Activated T-cell treated with anti-CD3 and anti-CD28 coated beads, Interleukin-2, amount 50 U/mL, for 4 hours (primary cell): ENCODE measurements at regions not wholly inside any gene's neighbourhood (a gene's known extent, or its start where the extent isn't known, plus 50 kb on each side); places are given as distances from the start of the nearest gene placed in this dataset.
"Not testable (repeated sequence)": the region's sequence is repeated elsewhere in the genome, so short reads cannot be mapped to it uniquely, and the experiment has no call there.

Experiments used
- ATAC-seq, 2 donors: fragments of 200-7000 bp; cut with Tn5 transposase; one replicate each; pipeline ENCODE4 v1.10.0; 2021
- DNase-seq: peaks from one replicate; pipeline ENCODE4 v3.0.0-alpha.2; 2020
- H3K27me3 Mint-ChIP-seq: one replicate; pipeline ENCODE4 v1.8.0; 2021; ENCODE audit warnings: low read depth, mixed read lengths
- H3K36me3 Mint-ChIP-seq: one replicate; pipeline ENCODE4 v1.8.0; 2022; ENCODE audit warnings: mixed read lengths; ENCODE audit not compliant: insufficient read depth
- H3K4me1 Mint-ChIP-seq: one replicate; pipeline ENCODE4 v1.8.0; 2021; ENCODE audit warnings: low read depth, mixed read lengths
- H3K4me3 Mint-ChIP-seq: one replicate; pipeline ENCODE4 v1.8.0; 2021; ENCODE audit warnings: mild to moderate bottlenecking, moderate library complexity, mixed read lengths
- H3K9me3 Mint-ChIP-seq: one replicate; pipeline ENCODE4 v1.8.0; 2021; ENCODE audit warnings: mixed read lengths

DNA sequence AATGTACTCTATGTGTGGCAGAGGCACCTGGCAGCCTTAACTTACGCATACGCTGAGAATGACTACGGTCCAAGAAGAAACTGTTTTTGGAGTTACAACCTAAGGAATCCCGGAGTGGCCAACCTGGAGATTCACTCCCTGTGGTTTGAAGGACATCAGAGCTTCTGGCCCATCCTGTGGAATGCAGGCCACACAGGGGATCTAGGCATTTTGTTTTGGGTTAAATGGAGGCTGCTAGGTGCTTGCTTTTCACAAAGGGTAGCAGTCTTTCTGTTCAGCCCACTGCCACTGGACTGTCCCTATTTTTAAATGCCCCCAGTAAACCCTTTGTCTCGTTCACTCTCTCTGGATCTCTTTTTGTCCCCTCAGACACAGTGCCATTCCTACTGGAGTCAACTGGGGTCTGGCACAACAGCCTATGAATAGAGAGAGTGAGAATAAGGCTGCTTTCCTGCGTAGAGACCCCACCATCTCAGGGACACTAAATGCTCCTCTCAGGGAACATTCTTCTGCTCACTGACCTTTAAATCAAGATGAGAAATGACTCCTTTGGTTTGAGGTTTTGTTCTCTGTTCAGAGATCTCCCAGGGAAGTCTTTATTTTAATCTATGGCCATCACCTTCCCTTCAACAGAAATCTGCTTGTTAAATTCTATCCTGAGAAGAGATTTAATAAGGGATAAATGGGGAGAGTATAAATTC lies 124.9 kb downstream of the B3GNT2 start:
- peaks cover 7% of the 10 kb centered on the region for H3K4me1 Mint-ChIP-seq
- H3K36me3 Mint-ChIP-seq, result no peaks in the 10 kb centered on the region
- DNase-seq, result no peak
- H3K9me3 Mint-ChIP-seq, result peaks cover 5% of the 10 kb centered on the region
- no peak overlapping the region for H3K4me3 Mint-ChIP-seq
- no peak for ATAC-seq
- no peaks in the 10 kb centered on the region for H3K27me3 Mint-ChIP-seq

DNA sequence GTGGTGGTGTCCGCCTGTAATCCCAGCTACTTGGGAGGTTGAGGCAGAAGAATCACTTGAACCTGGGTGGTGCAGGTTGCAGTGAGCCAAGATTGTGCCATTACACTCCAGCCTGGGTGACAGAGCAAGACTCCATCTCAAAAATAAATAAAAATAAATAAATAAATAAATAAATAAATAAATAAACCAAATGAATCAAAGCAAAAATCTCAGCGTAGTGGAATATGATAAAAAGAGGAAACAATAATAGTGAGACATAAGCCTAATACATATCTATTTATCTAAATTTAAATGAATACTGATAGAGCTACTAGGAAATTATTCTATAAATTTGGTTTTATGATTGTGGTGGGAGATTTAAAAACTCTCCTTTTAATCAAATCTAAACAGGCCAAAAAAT lies 124.2 kb downstream of the B3GNT2 start:
- H3K9me3 Mint-ChIP-seq, DNase-seq, ATAC-seq, H3K4me3 Mint-ChIP-seq, H3K4me1 Mint-ChIP-seq, H3K27me3 Mint-ChIP-seq, H3K36me3 Mint-ChIP-seq: not testable (repeated sequence)

DNA sequence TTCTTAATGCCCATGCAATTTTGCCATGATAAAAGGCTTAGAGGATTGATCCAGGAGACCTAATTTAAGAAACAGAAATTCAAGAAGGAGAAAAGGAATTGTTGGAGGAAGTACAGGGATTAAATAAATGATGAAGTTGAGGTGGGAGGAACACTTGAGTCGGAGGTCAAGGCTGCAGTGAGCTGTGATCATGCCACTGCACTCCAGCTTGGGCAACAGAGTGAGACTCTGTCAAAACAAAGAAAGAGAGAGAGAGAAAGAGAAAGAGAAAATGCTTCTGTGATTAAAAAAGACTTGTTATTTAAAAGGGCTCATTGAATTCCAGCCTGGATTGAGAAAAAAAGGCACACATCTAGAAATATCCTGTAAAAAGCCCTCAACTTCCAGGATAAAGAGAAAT lies 123.2 kb downstream of the B3GNT2 start:
- Mint-ChIP-seq H3K9me3 (no peaks in the 10 kb centered on the region), H3K4me1 (peaks cover 17% of the 10 kb centered on the region), H3K4me3 (no peak overlapping the region), H3K27me3 (no peaks in the 10 kb centered on the region), H3K36me3 (no peaks in the 10 kb centered on the region)
- ATAC-seq, result no peak
- no peak for DNase-seq

DNA sequence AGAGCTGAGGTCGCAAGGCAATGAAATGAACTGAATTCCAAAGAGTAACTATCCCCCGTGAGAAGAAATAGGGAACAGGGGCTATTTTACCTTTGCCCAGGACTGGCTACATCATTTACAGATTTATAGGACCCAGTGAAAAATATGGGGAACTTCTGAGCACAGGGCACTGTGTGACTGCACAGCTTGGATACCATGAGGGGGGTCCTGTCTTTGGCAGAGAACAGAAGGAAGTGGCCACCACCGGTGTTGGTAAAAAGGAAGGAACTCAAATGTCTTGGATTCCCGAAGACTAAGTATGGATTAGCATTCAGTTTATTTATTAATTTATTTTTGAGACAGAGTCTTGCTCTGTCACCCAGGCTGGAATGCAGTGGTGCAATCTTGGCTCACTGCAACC lies 119.6 kb downstream of the B3GNT2 start:
- H3K4me1 Mint-ChIP-seq, result peaks cover 24% of the 10 kb centered on the region
- H3K9me3 Mint-ChIP-seq, result no peaks in the 10 kb centered on the region
- H3K27me3 Mint-ChIP-seq, result no peaks in the 10 kb centered on the region
- no peak overlapping the region for H3K4me3 Mint-ChIP-seq
- ATAC-seq (no peak), DNase-seq (no peak)
- no peaks in the 10 kb centered on the region for H3K36me3 Mint-ChIP-seq

DNA sequence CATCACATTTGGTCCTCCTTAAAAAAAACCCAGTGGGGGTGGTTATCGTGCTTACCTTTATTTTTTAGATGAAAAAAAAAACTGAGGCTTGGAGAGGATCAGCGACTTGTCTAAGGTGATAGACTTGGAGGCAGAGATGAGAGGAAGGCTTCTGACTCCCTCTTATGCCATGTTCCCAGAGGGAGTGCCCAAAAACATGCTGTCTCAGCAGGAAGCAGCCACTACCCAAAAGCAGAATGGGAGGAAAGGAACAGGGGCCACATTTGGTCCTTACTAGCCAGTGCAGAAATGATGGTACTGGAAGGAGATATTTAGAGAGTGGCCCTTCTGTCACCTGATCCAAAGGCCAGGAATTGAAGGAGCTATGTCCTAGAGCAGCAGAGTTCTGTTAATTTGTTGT lies 118.4 kb downstream of the B3GNT2 start:
- DNase-seq (no peak), ATAC-seq (no peak)
- H3K4me3 Mint-ChIP-seq, result peak overlapping the region; percentile 38
- no peaks in the 10 kb centered on the region for H3K36me3 Mint-ChIP-seq
- no peaks in the 10 kb centered on the region for H3K27me3 Mint-ChIP-seq
- peaks cover 36% of the 10 kb centered on the region for H3K4me1 Mint-ChIP-seq
- no peaks in the 10 kb centered on the region for H3K9me3 Mint-ChIP-seq

DNA sequence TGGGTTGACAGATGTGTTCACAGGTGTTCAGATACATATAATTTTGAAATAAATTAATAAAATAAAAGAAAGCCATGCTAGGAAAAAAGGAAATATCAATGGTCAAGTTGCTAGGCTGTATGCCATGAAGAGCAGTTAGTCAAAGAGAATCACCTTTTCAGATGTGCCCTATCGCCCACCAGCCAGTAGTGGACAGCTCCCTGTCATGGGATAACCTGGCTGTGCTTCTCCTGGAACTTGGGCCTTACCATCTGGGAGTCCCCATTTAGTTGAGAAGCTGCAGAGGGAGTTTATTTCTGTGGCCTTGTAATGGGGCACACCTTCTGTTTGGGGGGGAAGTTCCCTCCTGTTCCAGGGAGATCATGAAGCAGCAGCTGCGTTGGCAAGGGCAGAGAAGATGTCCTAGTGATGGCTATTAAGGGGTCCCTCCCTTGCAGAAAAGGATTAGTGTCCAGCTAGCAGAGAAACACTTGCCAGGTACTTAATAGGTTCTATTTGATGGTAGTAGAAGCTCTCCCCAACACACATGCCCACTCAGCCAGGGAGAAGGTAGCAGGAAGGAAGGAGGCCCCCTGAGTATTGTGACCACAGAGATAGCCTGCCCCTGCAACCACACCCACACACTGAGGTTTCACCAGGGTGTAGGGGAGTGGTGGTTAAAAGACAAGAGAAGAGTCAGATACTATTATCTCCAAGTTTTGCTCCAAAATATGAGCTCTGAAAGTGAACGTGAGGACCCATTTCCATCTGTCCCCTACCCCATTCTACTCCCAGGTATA lies 117.7 kb downstream of the B3GNT2 start:
- Mint-ChIP-seq H3K9me3 (no peaks in the 10 kb centered on the region), H3K4me3 (peak overlapping the region; percentile 38), H3K4me1 (peaks cover 38% of the 10 kb centered on the region), H3K27me3 (no peaks in the 10 kb centered on the region), H3K36me3 (no peaks in the 10 kb centered on the region)
- no peak for DNase-seq
- peak; percentile 65 to 74 for ATAC-seq

DNA sequence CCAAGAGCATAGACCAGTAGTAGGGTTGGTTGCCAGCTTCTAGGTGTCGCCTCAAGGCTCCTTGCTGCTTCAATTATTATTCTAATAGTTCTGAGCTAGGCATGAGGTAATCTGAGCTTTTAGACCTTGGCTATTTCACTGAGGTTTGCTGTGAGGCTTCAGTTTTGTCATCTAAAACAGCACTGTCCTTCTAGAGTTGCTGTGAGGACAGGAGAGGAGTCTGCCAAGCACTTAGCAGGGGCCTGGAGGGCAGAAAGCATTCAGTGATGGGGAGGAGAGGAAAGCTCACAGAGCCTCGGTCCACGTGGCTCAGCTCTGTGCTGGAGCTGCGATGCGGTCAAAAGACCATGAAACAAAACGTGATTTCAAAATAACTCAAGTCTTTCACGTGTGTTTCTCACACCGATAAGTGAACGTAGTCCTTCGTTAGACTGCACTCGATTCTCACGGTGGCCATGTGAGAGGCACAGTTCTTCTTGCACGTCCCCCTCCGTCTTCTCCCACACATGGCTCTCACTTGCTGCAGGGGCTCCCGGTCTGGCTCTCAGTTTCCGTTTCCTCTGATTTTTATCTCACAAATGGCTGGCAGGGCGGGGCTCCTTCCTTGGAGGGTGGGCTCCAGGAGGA lies 113.7 kb downstream of the B3GNT2 start:
- Mint-ChIP-seq H3K9me3 (no peaks in the 10 kb centered on the region), H3K4me3 (peak overlapping the region; percentile 7), H3K36me3 (no peaks in the 10 kb centered on the region), H3K4me1 (peaks cover 70% of the 10 kb centered on the region), H3K27me3 (no peaks in the 10 kb centered on the region)
- DNase-seq, result no peak
- no peak for ATAC-seq

DNA sequence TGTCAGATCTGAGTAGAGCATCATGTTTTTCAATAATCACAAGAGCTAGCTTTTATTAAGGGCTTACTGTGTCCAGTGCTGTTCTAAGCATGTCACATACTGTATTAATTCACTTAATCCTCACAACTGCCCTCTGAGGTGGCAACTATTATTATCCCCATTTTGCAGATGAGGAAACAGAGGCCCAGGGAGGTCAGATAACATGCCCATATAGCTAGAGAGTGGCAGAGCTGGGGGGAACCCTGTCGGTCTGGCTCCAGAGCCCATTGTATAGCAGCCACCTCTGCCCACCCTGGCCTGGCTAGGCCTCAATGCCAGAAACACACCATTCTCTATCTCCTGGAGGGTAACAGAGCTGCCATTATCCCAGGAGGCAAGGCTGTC lies 113.2 kb downstream of the B3GNT2 start:
- DNase-seq (no peak), ATAC-seq (no peak)
- Mint-ChIP-seq H3K27me3 (no peaks in the 10 kb centered on the region), H3K9me3 (no peaks in the 10 kb centered on the region), H3K36me3 (no peaks in the 10 kb centered on the region), H3K4me1 (peaks cover 70% of the 10 kb centered on the region), H3K4me3 (no peak overlapping the region)

DNA sequence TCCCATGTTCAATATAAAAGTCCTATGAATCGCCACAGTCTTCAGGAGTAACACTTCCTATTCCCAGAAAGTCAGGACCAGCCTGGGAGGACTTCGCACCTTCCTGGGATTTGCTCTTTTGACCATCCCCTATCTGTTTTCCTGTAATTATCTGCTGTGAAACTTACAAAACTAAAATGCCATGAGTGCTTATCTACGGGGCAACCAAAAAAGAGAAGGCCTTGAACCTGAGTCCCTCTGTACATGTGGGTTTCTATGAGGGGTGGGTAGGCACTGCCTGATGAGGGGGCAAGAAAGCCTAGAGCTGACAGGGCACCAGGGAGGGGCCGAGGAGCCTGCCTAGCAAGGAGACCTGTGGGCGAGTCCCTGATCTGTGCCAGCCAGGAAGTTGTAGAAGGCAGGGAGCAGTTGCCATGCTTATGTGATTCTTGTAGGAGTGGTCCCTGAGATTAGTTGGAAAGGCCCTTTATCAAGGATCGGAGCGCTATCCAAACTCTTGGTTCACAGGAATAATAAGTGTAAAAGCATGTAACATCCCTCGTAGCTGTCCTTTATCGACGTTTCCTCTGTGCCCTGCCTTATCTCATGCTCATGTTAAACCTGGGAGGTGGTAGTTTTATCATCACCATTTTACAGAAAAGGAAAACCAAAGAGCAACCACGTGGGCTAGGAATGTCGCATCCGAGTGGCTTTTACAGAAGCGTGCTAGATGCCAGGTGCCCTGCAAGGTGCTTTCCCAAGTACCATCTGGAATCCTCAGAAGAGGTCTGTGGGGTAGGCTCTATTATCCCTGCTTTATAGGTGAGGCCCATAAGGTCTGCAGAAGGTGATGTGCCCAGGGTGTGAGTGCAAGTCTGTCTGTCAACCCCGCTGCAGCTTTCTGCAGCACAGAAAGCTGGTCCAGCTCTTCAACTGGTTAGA lies 111.8 kb downstream of the B3GNT2 start:
- no peaks in the 10 kb centered on the region for H3K36me3 Mint-ChIP-seq
- peaks cover 76% of the 10 kb centered on the region for H3K4me1 Mint-ChIP-seq
- H3K9me3 Mint-ChIP-seq, result no peaks in the 10 kb centered on the region
- H3K4me3 Mint-ChIP-seq, result no peak overlapping the region
- no peak for ATAC-seq
- no peak for DNase-seq
- H3K27me3 Mint-ChIP-seq, result no peaks in the 10 kb centered on the region

DNA sequence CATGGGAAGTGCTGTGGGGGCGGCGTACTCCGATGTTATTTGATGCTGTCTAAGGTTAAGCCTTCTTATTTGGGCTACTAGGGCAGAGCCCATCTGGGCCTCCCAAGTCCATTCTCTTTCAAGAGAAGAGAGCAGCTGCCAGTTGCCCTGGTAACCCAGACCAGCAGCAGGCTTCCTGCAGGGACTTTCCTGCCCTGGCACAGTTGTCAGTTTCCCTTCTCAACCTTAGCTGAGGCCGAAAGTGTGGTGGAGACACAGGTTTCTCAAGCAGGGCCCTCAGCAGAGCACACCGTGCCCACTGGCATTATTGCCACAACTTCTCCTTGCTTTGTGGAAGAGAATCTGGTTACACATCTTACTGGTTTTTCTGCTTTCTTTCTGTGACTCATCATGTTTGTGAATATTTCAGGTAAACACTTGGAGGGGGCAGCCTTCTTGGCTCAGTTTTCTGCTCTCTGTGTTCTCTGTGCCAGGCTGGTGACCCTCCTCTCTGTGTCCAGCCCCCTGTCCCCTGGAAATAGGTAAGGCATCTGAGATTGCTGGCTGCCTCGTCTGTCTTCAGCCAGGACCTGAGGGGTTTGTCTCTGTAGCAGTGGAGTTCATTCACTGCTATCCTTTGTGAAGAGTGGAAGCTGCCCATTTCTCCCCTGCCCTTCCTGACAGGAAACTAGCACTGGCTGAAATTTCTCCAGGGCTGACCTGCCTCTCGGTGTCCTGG lies 111.0 kb downstream of the B3GNT2 start:
- DNase-seq (no peak), ATAC-seq (peak; percentile 26 to 38)
- Mint-ChIP-seq H3K36me3 (no peaks in the 10 kb centered on the region), H3K9me3 (no peaks in the 10 kb centered on the region), H3K4me1 (peaks cover 84% of the 10 kb centered on the region), H3K4me3 (no peak overlapping the region), H3K27me3 (no peaks in the 10 kb centered on the region)

DNA sequence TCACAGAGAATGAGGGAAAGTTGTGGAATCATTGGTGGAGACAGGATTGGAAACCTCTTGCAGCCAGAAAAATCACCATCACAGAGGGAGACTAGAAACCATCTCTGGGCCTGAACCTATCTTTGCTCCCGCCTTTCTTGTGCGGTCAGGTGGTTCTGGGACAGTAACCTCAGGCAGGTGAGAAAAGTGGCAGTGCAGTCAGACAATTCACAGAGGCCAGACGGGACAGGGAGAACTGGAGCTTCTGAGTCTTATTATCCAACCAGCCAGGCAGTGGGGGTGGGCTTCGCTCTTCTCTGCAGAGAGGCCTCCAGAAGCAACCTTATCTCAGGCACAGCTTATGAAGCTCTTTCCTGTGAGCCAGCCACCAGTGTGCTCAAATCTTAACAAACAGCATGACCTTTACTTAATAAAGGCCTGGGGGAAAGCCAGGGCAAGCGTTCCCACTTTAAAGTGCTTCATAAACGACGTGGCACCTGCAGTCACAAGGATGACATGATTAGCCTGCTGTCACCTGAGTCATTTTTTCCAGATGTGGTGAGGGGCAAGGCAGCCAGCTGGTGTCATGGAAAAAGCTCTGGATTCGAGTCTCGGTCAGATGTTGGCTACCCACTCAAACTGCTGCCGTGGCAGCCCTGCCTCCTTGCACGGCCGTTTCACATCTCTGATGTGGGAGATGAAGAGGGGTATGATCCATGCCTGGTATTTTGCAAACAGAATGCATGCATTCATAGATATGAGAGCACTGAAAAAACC lies 109.7 kb downstream of the B3GNT2 start:
- Mint-ChIP-seq H3K9me3 (no peaks in the 10 kb centered on the region), H3K27me3 (no peaks in the 10 kb centered on the region), H3K36me3 (no peaks in the 10 kb centered on the region), H3K4me3 (peak overlapping the region; percentile 37), H3K4me1 (peaks cover 81% of the 10 kb centered on the region)
- DNase-seq (peak; percentile 64), ATAC-seq (peak; percentile 68)

DNA sequence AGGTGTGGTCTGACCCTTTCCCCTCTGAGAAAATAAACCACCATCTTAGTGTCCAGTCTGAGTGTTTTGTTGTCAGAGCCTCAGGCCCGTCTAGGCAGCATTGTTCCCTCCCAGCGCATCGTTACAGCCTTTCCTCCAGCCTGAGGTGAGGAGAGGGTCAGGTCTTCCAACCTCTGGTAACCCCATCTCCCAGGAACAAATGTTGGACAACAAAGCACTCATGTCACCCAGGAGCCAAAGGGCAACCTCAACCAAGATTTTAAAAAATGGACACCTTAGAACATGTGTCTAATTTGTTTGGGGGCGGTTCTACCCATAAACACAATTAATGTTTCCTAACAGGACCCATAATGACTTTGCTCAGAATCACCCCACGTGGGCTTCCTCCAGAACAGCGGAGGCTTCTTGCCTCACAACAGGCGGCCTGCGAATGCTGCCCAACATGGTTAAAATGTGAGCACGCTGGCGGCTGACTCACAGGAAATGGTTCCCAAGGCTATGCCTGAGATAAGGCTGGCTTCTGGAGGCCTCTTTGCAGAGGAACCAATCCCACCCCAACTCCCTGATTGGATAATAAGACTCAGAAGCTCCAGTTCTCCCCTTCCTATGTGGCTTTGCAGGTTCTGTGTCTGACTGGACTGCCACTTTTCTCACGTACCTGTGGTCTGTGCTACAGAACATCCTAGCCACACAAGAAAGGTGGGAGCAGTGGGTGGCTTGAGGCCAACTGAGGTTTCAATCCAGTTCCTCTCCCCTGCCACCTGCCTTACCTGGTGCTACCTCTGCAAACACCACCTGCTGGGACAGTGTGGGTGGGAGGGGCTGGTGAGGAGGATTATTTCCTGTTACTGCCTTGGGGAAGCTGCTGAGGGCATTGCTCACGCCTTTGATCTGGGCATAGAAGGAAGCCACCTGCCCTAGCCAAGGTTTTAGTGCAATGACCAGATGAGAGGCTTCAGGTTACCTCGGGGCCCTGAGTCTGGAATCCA lies 108.8 kb downstream of the B3GNT2 start:
- Mint-ChIP-seq H3K4me1 (peaks cover 72% of the 10 kb centered on the region), H3K9me3 (no peaks in the 10 kb centered on the region), H3K4me3 (peak overlapping the region; percentile 37), H3K36me3 (no peaks in the 10 kb centered on the region), H3K27me3 (no peaks in the 10 kb centered on the region)
- peak; percentile 15 to 16 for ATAC-seq
- DNase-seq, result peak; percentile 29
